ENCODE measurements at regions not wholly inside any gene's neighbourhood (a gene's known extent, or its start where the extent isn't known, plus 50 kb on each side); places are given as distances from the start of the nearest gene placed in this dataset.
"Not testable (repeated sequence)": the region's sequence is repeated elsewhere in the genome, so short reads cannot be mapped to it uniquely, and the experiment has no call there.

DNA sequence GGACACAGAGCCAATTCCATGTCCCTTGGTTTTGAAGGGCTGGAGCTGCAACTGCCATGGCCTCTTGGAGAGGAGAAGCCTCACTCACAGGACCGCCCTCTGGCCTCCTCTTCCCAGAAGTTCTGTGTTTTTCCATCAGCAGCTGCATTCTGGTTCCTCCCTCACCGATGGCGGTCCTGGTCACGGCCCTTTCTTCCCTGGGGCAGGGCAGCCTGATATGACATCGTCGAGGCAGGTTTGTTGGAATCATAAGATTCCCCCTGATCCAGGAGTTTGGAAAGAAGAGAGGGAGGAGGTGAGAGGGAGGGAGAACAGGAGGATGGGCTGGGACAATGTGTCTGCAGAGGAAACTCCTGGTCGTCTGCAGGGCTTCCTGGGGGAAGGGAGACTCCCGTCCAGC, 82.7 kb upstream of the PDZD8 start:
- 65 to 75% (median 70%) methylated on average over 8 of the region's 8 CpGs for WGBS, 5 donors
- intact Hi-C loops (cut with DNase I; ENCODE audit: low total_unique reads): no loop called here
- no peak overlapping the region for H3K27ac ChIP-seq
- TF ChIP-seq EP300 (IDR thresholded peaks at IDR 0.05) (no peak), POLR2AphosphoS5 (IDR thresholded peaks at IDR 0.05) (no peak), POLR2A (IDR thresholded peaks at IDR 0.05) (no peak)
- TF ChIP-seq, protein P1, sequence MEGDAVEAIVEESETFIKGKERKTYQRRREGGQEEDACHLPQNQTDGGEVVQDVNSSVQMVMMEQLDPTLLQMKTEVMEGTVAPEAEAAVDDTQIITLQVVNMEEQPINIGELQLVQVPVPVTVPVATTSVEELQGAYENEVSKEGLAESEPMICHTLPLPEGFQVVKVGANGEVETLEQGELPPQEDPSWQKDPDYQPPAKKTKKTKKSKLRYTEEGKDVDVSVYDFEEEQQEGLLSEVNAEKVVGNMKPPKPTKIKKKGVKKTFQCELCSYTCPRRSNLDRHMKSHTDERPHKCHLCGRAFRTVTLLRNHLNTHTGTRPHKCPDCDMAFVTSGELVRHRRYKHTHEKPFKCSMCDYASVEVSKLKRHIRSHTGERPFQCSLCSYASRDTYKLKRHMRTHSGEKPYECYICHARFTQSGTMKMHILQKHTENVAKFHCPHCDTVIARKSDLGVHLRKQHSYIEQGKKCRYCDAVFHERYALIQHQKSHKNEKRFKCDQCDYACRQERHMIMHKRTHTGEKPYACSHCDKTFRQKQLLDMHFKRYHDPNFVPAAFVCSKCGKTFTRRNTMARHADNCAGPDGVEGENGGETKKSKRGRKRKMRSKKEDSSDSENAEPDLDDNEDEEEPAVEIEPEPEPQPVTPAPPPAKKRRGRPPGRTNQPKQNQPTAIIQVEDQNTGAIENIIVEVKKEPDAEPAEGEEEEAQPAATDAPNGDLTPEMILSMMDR (IDR thresholded peaks at IDR 0.05): no peak
- H3K27me3 ChIP-seq: peaks cover 0 to 42% (median 4%) of the 10 kb centered on the region in 3 donors
- H3K4me1 ChIP-seq: peaks cover 0 to 13% (median 0%) of the 10 kb centered on the region in 4 donors
- H3K36me3 ChIP-seq: no peaks in the 10 kb centered on the region
- no peak for DNase-seq
- no peak overlapping the region for H3K4me3 ChIP-seq
- peaks cover 0 to 11% (median 9%) of the 10 kb centered on the region in 4 donors for H3K9me3 ChIP-seq

DNA sequence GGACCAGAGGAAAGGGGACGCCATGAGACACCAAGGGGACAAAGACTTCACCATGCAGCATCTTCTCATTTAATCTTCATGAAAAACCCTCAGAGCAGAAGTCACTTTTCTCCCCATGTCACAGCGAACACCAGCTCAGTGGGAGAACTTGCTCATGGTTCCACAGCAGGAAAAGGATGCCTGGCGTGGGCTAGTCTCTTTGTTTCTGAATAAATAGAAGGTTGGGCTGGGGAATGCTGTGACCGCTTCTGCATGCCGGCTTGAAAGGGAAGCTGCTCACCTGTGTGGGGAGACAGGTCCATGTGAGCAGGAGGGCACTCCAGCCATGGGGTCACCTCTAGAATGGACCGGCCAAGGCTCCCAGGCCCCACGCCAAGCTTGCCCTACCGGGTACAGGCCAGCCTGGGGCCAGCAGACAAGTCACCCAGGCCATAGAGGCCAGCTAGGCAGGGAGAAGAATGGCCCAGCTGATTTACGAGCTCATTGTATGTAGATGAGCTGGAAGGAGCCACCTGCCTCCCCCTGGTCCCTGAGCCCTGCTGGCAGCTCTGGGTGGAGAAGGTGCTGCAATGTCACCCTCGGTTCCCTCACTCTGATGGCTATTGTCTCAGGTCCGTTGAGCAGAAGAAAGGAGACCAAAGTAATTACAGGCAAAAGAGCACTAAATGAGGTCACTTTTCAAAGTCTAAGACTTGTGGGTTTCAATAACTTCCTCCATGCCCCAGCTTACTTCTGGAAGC, 82.0 kb upstream of the PDZD8 start:
- peaks cover 0 to 13% (median 0%) of the 10 kb centered on the region in 4 donors for H3K4me1 ChIP-seq
- peaks cover 0 to 44% (median 4%) of the 10 kb centered on the region in 3 donors for H3K27me3 ChIP-seq
- H3K9me3 ChIP-seq: peaks cover 0 to 13% (median 10%) of the 10 kb centered on the region in 4 donors
- no peak for DNase-seq
- 42 to 56% (median 53%) methylated on average over 10 to 11 of the region's 11 CpGs for WGBS, 5 donors
- intact Hi-C loops (cut with DNase I; ENCODE audit: low total_unique reads): no loop called here
- H3K27ac ChIP-seq: no peak overlapping the region
- H3K36me3 ChIP-seq: no peaks in the 10 kb centered on the region
- TF ChIP-seq, protein P1 (IDR thresholded peaks at IDR 0.05): no peak
- TF ChIP-seq EP300 (IDR thresholded peaks at IDR 0.05): no peak
- TF ChIP-seq POLR2AphosphoS5 (IDR thresholded peaks at IDR 0.05): no peak
- TF ChIP-seq POLR2A (IDR thresholded peaks at IDR 0.05): no peak
- H3K4me3 ChIP-seq: no peak overlapping the region

DNA sequence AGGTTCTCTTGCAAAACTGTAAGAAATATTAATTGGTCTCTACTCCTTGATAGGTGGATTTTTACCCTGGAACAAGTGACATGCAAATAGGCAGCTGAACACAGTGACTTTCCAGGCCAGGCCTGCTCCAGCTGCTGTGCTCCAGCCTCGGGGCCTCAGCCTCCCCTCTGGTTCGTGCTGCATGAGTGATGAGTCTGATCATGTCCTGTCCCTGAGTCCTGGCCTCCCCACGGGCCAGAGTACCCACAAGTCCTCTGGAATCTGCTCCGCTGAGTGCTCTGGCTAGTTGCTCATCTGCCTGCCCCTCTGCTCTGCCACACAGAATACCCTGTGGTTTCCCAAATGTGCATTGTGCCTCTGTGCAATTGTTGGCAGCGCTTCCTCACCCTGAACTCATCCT, 80.1 kb upstream of the PDZD8 start:
- DNase-seq: no peak
- Histone ChIP-seq H3K4me3 (no peak overlapping the region), H3K27me3 (peaks cover 0 to 44% (median 4%) of the 10 kb centered on the region in 3 donors), H3K36me3 (no peaks in the 10 kb centered on the region), H3K4me1 (peaks cover 0 to 13% (median 0%) of the 10 kb centered on the region in 4 donors), H3K27ac (no peak overlapping the region), H3K9me3 (peaks cover 0 to 13% (median 10%) of the 10 kb centered on the region in 4 donors)
- TF ChIP-seq POLR2A (IDR thresholded peaks at IDR 0.05) (no peak), POLR2AphosphoS5 (IDR thresholded peaks at IDR 0.05) (no peak), EP300 (IDR thresholded peaks at IDR 0.05) (no peak)
- TF ChIP-seq, protein P1 (IDR thresholded peaks at IDR 0.05): no peak
- WGBS, 5 donors: 67 to 80% (median 74%) methylated on average over 5 of the region's 5 CpGs
- intact Hi-C loops (cut with DNase I; ENCODE audit: low total_unique reads): no loop called here

DNA sequence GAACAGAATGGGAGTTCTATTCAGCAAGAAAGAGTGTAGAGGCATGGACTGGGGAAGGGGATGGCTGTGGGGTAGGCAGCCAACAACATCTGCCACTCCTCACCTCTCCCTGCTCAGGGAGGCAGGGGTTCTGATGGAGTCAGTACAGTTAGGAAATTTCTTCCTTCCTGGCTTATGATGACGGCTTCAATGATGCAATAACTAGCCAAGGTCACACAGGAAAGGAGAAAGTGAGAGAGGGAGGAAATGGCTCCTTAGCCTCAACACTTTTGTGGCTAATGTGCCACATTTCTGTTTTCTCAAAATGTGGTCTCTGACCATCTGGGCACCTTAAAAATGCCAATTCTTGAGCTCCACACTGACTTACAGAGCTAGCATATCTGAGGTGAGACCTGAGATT, 79.3 kb upstream of the PDZD8 start:
- intact Hi-C loops (cut with DNase I; ENCODE audit: low total_unique reads): no loop called here
- Histone ChIP-seq H3K9me3 (peaks cover 0 to 13% (median 10%) of the 10 kb centered on the region in 4 donors), H3K27ac (no peak overlapping the region), H3K4me3 (no peak overlapping the region), H3K27me3 (peaks cover 0 to 44% (median 4%) of the 10 kb centered on the region in 3 donors), H3K36me3 (no peaks in the 10 kb centered on the region), H3K4me1 (peaks cover 0 to 13% (median 0%) of the 10 kb centered on the region in 4 donors)
- DNase-seq: no peak
- no peak for TF ChIP-seq POLR2AphosphoS5 (IDR thresholded peaks at IDR 0.05)
- WGBS, 5 donors: 50 to 71% (median 55%) methylated on average over 1 of the region's 1 CpG

DNA sequence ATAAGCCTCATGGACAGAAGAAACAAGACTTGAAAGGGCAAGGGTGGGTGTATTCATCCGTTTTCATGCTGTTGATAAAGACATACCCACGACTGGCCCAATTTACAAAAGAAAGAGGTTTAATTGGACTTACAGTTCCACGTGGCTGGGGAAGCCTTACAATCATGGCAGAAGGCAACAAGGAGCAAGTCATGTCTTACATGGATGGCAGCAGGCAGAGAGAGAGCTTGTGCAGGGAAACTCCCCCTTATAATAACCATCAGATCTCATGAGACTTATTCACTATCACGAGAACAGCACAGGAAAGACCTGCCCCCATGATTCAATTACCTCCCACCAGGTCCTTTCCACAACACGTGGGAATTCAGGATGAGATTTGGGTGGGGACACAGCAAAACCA, 78.2 kb upstream of the PDZD8 start:
- H3K4me3 ChIP-seq; H3K27ac ChIP-seq; DNase-seq; H3K36me3 ChIP-seq; intact Hi-C loops (cut with DNase I; ENCODE audit: low total_unique reads): not testable (repeated sequence)
- Histone ChIP-seq H3K27me3 (peaks cover 0 to 44% (median 4%) of the 10 kb centered on the region in 3 donors), H3K4me1 (peaks cover 0 to 13% (median 0%) of the 10 kb centered on the region in 4 donors), H3K9me3 (peaks cover 0 to 13% (median 10%) of the 10 kb centered on the region in 4 donors)
- WGBS, 5 donors: 72 to 84% (median 82%) methylated on average over 5 of the region's 5 CpGs
